GM21737 (cell line): ENCODE measurements at regions not wholly inside any gene's neighbourhood (a gene's known extent, or its start where the extent isn't known, plus 50 kb on each side); places are given as distances from the start of the nearest gene placed in this dataset.
"Not testable (repeated sequence)": the region's sequence is repeated elsewhere in the genome, so short reads cannot be mapped to it uniquely, and the experiment has no call there.

Experiments used
- ATAC-seq: cut with Tn5 transposase; IDR thresholded peaks from one replicate; pipeline ENCODE4 v1.9.1; 2021; ENCODE audit warnings: mild to moderate bottlenecking, moderate library complexity; ENCODE audit not compliant: unreplicated experiment

DNA sequence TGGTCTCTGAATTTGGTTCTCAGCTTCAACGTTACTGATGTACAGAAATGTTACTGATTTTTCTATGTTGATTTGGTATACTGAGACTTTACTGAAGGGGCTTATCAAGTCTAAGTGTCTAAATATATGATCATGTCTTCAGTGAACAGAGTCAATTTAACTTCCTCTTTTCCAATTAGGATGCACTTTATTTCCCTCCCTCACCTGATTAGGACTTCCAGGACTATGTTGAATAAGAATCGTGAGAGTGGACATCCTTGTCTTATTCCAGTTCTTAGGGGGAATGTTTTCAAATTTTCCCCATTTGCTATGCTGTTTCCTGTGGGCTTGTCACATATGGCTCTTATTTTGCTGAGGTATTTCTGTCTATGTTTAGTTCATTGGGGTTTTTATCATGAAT lies 349.5 kb downstream of the PRR16 start:
- no peak for ATAC-seq

DNA sequence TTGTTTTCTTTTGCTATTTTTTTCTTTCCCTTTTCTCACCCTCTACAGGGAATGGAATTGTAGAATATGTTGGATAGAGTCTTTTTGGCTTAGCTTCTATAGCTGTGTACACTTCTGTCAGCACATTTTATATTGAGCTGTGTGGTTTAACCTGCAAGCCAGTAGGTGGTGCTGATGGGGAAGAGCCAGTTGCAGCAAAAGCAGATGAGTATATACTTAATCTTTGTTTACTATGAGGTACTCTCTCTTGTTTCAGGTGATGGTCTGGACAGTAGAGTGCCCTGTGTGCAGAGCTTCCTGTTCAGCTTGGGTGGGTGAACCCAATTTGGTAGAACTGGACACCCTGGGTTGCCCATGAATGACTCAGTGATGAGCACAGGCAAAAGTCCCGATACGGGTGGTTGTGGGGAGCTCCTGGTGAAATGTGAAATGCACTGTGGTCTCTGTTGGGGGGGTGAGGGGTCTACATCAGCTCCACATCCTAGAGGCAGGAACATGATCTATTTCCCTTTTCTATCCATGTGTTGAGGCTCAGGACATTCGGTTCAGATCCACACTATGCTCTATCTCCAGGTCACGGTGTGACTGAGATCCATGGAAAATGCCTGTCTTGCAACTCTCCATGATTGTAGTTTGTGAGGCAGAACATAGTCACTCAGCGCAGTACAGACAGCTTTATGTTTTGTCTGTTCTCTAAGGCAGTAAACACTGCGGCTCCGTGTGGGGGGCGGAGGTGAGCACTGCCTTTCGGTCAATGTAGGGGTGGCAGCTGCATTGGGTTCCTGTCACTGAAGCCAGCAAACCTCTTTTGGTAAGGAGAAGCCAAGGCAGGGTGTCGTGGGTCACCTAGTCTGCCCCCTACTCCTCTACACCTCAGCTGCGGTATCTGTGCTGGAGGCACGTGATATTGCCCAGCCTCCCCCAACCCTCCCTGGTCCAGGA lies 353.2 kb downstream of the PRR16 start:
- ATAC-seq: no peak

DNA sequence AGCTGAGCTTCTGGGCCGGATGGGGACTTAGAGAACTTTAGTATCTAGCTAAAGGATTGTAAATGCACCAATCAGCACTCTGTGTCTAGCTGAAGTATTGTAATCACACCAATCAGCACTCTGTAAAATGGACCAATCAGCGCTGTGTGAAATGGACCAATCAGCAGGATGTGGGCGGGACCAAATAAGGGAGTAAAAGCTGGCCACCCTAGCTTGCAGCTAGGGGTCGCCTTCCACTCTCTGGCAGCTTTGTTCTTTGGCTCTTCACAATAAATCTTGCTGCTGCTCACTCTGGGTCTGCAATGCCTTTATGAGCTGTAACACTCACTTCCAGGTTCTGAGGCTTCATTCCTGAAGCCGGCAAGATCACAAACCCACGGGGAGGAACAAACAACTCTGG lies 354.0 kb downstream of the PRR16 start:
- no peak for ATAC-seq

DNA sequence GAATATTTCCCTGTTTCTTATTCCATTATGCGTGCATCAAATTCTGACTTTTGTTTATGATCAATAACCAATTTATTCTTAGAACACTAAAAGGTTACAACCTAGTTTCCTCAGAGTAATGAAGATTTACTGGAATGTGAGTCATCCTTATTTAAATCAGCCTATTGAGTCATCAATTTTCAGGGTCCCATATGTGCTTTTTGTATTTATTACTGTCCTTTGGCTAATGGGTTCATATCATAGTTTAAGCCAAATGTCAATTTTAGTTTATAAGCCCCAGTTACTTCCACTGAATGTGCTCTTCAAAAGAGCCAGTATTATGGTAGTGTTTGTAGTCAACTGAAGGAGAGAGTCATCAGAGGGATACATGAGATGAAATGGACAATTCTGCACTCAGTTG lies 359.2 kb downstream of the PRR16 start:
- ATAC-seq: no peak

DNA sequence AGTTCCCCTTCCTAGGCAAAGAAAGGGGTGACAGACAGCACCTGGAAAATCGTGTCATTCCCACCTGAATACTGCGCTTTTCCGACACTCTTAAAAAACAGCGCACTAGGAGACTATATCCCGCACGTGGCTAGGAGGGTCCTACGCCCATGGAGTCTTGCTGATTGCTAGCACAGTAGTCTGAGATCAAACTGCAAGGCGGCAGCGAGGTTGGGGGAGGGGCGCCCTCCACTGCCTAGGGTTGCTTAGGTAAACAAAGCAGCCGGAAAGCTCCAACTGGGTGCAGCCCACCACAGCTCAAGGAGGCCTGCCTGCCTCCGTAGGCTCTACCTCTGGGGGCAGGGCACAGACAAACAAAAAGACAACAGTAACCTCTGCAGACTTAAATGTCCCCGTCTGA lies 367.5 kb downstream of the PRR16 start:
- not testable (repeated sequence) for ATAC-seq

DNA sequence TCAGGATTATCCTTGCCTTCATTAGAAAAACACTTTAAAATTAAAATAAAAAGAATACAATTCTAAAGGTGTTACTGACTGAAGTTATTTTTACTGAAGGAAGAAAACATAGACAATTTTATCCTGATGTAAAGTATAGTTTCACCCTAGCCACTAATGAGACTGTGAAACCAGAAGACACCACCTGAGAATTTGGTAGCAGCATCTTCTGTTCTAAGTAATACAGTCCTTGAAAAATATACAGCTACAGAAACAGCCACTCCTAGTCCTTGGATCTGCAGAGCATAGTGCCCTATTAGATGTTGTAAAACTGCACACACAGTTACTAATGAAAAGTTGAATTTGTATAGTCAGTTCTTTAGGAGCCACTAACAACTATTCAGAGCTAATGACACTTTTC lies 377.7 kb downstream of the PRR16 start:
- ATAC-seq: no peak

DNA sequence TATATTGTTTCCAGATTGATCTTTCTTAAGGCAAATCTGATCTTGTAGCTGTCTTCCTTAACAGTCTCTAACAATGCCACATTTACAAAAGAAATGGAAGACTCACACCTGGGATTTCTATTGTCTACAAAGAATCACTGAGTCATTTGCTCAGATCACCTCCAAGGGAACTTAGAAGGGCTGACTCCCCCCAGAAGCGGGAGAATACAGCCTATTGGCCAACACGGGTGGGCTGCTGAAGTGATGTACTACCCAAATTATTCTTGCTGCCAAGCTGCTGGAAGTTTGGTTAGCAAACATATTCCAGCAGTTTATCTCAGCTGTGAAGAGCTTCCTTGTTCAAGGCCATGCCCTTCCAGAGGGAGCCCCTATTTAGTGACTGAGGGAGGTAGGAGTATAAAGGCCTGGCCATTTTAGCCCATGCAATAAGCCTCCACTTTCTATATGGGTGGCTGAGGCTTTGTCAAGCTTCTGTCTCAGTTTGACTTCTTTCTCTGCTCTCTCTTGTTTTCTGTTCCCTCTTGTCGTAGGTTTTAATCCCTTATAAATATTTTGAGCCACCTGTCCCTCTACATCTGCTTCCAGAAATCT lies 379.4 kb downstream of the PRR16 start:
- ATAC-seq: no peak

DNA sequence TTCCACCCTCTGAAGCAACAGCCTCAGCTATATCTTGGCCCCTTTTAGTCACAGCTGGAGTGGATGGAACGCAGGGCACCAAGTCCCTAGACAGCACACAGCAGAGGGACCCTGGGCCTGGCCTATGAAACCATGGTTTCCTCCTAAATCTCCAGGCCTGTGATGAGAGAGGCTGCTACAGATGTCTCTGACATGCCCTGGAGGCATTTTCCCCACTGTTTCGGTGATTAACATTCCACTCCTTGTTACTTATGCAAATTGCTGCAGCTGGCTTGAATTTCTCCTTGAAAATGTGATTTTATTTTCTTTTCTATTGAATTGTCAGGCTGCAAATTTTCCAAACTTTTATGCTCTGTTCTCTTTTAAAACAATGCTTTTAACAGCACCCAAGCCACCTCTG lies 384.8 kb downstream of the PRR16 start:
- no peak for ATAC-seq

DNA sequence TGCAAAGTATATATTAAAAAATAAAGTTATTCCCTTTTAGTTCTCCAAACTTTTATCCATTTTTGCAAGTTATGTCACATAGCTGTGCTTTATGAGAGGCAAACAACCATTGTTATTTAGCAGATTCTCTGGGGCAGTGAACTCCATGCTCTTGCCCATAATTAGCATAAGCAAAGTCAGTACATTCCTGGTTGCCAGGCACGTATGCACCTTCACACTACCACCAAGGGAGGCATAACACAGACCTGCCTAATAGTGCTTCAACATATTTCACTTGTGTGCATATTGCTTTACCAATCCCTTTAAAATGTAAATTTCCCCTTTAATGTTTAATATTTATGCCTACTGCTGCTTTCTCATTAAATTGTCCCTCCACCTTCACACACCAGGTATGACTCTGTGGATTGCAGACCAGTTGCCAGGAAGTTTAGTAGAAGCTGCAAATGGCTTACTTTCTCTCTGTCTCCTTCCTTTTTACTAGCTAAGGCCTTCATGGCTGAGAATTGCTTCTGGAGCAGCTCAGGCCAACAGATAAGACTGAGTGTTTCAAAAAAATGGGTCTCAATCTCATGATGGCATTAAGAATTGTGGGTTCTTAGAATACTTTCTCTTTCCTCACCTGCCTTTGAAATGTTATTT lies 388.2 kb downstream of the PRR16 start:
- no peak for ATAC-seq

DNA sequence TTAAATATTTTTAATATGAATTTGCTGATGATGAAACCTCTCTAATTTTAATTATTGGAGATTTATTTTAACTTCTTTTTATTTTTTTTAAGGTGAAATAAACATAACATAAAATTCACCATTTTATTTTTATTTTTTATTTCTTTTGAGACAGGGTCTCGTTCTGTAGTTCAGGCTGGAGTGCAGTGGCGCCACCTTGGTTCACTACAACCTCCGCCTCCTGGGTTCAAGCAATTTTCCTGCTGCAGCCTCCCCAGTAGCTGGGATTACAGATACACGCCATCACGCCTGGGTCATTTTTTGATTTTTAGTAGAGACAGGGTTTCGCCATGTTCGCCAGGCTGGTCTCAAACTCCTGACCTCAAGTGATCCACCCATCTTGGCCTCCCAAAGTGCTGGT lies 402.9 kb downstream of the PRR16 start:
- ATAC-seq: no peak

DNA sequence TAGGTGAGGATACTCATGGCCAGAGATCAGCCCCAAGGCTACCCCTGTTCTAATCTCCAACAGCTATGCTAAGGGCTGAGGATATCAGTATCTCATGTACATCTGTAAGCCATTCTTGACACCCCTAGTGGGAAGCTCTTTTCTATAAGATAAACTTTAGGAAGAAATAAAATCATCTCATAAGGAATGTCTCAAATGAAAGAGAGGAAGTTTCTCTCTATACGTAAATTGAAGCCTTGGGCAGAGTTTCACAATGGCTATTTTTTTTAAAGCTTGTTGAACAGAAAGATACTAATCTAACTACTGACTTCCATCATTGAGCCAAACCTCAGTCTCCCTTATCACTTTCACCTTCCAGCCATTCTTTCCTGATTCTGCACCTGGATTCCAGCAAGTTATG lies 405.7 kb downstream of the PRR16 start:
- ATAC-seq: no peak

DNA sequence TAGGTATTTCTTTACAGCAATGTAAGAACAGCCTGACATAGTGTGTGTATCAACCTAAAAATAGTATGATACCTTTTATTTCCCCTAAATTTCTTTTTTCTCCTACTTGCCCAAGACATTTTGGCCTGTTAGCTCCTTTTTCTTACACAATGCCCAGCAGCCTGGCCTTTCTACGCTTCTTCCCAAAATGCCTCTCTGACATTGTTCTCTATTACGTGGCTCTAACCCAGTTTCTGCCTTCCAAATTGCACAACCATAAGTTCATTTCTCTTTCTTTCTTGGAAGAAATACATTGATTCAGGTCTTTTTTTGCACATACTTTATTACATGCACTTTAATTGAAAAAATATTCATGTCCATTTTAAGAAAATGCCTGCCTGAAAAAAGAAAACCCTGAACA lies 408.2 kb downstream of the PRR16 start:
- no peak for ATAC-seq

DNA sequence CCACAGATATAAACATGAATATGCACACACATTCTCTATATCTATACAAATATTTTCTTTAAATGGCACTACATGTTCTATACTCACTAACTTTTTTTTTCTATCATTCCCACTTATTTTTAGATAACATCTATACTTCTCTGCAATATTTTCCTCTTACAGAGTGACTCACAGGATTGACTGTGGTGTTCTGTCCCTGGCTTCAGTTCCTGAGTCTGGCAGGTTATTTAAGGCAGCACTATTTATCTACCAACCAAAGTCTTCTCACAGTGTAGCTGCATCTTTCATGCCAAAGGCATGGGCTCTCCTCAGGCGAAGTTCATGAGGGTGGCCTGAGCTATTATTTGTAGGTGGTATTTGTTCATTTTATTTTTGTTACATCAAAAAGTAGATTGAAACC lies 409.0 kb downstream of the PRR16 start:
- no peak for ATAC-seq

DNA sequence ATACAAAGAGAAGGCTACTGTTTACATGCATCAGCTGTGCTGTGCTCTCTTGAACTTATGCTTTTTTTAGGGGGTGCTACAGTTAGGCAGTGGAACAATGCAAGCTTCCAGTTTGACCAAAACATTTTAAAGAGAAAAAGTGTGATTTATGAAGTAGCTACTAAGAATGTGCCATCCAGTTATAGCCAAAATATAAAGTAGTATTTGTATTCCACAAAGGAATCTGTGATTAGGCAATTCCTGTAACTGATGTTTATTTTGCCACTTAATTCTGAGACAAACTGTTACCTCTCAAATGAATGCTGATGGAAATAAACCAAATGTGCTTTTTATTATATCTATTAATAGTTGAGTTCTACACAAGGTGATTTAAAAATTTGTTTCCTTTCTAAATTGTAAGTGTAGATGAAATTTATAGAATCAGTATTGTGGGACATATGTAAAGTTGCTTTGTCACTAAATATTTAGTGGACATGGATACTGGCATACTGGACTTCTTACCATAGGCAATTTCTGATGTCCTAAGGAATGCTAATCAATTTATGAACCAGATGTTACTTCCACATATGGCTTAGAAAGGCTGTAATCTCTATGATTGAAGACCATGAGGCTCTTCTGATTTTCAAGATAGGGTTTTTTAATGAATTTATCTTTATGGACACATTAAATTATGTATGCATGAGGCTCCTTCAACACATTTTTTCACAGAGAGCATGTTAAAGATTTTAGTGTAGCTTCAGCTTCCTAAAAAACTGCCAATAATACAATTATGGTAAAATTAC lies 410.2 kb downstream of the PRR16 start:
- ATAC-seq: no peak

DNA sequence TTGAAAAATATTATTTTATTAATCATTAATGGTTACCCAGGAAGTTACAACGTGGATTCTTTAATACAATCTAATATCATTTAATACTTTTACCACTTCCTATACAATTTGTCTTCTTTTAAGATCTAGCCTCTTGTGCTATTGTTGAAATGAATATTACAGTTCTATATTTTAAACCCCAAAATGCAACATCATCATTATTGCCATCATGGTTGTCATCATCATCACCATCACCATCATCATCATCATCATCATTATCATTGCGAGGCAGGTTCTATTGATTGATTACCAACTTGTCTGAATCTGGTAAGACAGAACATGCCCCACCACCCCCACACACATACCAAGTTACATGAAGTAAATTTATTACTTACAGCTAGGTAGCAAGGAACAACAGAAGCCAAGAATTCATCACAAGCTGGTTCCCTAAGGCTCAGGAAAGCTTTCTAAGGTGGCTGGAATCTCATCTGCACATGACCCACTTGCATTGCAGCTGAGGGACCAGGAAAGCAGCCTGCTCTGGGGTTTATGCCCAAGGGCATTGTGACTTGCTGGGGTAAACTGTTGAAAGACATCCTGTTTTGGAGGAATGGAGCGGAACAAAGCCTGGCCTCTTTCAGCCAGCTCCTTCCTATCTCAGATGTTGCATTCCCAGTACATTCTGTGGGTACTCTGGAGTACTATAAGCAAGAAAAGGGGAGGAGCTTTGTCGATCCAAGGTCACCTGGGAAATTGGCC lies 418.1 kb downstream of the PRR16 start:
- no peak for ATAC-seq

DNA sequence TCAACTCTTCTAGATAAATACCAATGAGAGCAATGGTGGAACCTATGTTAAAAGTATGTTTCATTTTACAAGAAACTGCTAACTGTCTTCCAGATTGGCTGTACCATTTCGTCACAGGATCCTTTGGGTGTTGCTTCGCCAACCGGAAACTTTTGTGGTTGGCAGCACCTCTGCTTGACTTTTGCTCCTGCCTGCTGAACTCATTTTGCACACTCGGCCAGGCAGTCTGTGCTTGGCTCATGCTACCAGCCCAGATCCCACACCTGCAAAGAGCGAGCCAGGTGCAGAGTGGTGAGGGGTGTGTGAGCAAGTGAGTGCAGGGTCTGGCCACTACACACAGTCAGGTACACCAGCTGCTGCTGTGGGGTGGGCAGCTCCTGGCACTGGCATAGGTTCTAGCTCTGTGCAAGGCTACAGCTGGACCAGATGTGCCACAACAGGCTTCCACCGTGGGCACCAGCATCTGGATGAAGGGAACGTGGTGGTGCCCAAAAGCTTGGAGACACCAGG lies 422.3 kb downstream of the PRR16 start:
- ATAC-seq: no peak

DNA sequence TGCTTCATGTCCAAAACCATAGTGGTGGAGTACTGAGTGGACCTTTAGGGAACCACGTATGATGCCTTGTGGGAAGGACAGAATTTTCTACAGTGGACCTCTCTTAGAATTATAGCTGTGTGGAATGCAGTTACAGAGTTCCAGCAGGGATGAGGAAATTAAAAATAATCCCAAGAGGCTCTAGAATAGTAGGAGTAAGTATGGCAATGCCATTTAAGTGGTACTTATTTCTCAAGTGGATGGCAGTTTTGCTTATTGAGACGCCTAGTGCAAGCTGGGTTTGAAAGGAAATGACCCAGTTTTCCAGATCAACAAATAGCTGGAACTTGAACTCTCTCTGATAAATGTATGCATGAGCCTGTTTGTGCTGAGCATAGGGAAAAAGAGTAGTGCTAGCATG lies 431.6 kb downstream of the PRR16 start:
- ATAC-seq: no peak

DNA sequence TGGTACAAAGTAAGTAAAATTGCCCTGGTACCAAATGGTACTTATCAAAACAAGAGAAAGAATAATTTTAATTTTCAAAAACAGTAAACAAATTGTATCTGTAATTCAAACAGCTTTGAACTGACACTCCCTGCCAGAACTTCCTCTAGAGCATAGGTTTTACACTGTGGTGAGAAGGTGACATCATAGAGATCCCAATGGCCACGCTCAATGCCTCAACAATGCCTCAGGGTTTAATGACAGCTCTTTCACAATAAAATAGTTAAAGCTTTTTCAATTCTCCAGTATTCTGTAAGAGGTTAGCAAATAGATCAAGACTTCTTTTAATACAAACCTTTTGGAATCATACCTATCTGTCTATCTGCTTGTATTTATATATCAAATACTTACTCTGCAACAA lies 437.1 kb downstream of the PRR16 start:
- ATAC-seq: no peak

DNA sequence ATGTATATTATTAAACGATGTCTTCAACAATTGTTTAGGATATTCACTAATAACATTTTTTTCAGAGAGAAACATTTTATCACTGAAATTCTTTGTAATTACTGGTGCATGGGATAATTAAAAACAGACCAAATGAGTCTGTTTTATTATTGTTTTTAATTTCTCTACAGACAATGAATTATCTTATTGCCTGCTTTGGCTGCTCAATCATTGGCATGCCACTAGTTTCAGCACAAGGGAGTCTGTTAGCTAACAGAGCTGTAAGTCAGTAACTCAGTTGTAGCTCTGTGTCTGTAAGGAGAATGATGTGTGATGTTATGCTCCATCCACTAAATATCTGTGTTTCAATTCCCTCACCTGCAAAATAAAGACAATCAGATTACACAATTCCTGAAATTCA lies 443.9 kb downstream of the PRR16 start:
- no peak for ATAC-seq

DNA sequence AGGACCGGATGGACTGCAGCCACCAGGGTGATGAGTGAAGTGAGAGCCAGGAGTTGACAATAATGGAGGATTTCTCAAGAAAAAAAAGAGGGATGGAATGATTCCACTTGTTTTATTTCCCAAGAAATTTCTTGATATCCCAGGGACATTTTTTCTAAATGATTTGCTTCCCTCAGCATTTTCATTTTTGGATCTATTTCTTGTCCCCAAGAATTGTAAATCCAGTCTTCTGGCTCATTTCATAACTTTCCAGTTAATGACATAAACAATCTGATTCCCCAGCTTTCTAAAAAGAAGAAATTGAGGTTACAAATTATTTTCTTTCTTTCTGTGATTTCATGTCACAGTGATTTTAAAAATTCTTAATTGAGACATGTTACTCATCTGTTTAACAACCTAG lies 446.5 kb downstream of the PRR16 start:
- no peak for ATAC-seq
